Urothelium cell line (cell line): ENCODE measurements at regions not wholly inside any gene's neighbourhood (a gene's known extent, or its start where the extent isn't known, plus 50 kb on each side); places are given as distances from the start of the nearest gene placed in this dataset.
"Not testable (repeated sequence)": the region's sequence is repeated elsewhere in the genome, so short reads cannot be mapped to it uniquely, and the experiment has no call there.

Source experiments
- DNase-seq: peaks from one replicate; pipeline ENCODE4 v3.0.0; 2011; ENCODE audit warnings: low spot score, mixed read lengths
- FAIRE-seq: peaks from 2 replicates; lab custom pipeline; 2011; peaks lifted over from hg19 to GRCh38; lab: Jason Lieb, UNC

DNA sequence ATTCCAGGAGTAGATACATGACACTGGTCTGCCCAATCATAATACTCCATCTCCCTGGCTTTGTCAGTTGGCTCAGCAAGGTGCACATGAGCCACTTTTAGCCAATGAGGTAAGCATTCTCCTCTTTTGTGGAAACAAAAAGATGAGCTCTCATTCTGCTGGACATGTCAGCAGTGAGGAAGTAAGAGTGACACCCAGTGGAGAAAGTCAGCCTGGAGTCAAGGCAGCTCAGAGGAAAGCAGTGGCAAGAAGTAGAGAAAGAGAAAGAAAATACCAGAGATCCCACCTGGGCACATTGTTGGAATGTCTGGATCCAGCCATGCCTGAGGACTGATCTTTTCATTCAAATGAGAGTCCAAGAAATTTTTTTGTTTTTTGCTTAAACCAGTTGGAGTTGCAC lies 496.9 kb upstream of the C16orf82 start:
- DNase-seq (peak; percentile 37), FAIRE-seq (no peak)

- no peak for DNase-seq
- FAIRE-seq, result no peak
Observed at GRCh38 chr16:26578748-26579147, 488.0 kb upstream of the C16orf82 start.

DNA sequence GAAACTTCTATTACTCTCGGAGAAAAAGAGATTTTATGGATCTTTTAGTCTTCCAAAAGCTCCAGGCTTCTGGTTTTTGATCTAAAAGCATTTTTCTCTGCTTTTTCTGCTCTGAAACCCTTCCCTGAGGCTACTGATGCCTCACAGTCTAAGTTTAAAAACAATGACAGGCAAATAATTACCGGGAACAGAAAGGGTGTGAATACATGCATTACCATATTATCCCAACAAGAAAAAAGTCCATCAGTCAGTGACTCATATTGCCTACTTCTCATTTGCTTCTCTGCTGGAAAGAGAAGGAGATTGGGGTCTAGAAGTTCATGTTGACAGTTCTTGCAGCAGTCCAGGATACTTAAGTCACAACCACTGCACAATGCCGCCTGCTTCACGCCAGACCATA lies 482.9 kb upstream of the C16orf82 start:
- FAIRE-seq (no peak), DNase-seq (no peak)

- DNase-seq (no peak), FAIRE-seq (no peak)
Observed at GRCh38 chr16:26593700-26594099, 473.0 kb upstream of the C16orf82 start.

DNA sequence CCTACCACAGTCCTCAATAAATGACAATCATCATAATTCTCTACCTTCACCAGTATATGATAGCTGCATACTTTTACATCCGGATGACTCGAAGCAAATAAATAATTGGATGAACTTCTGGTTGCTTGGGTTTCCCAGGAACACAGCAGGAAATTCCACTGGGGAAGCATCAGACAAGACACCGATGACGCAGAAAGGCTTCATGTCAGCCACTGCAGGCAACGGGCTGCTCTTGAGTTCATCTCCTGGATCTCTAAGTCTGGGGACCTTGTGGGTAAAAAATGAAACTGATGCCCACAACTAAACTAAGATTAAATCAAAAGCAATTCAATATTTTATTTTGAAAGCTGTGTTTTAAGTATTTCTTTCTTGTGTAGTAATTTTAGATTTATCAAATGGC lies 472.1 kb upstream of the C16orf82 start:
- no peak for FAIRE-seq

GRCh38 chr16:26595199-26595598 lies 471.5 kb upstream of the C16orf82 start:
- DNase-seq (no peak), FAIRE-seq (no peak)

More for the DNA sequence above, 472.1 kb upstream of the C16orf82 start:
- peak; percentile 16 for DNase-seq

DNA sequence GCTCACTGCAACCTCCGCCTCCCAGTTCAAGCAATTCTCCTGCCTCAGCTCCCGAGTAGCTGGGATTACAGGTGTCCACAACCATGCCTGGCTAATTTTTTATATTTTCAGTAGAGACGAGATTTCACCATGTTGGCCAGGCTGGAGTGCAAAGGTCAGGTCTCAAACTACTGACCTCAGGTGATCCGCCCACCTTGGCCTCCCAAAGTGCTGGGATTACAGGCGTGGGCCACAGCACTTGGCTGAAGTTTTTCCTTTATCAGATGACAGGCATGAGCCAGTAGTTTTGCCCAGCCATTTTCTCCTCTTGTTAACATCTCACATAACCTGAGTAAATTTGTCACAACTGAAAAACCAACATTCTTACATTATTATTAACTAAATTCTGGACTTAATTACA lies 470.7 kb upstream of the C16orf82 start:
- FAIRE-seq, result not testable (repeated sequence)

GRCh38 chr16:26598061-26598460 lies 468.7 kb upstream of the C16orf82 start:
- DNase-seq (peak; percentile 48), FAIRE-seq (no peak)

More for the DNA sequence above, 470.7 kb upstream of the C16orf82 start:
- not testable (repeated sequence) for DNase-seq

DNA sequence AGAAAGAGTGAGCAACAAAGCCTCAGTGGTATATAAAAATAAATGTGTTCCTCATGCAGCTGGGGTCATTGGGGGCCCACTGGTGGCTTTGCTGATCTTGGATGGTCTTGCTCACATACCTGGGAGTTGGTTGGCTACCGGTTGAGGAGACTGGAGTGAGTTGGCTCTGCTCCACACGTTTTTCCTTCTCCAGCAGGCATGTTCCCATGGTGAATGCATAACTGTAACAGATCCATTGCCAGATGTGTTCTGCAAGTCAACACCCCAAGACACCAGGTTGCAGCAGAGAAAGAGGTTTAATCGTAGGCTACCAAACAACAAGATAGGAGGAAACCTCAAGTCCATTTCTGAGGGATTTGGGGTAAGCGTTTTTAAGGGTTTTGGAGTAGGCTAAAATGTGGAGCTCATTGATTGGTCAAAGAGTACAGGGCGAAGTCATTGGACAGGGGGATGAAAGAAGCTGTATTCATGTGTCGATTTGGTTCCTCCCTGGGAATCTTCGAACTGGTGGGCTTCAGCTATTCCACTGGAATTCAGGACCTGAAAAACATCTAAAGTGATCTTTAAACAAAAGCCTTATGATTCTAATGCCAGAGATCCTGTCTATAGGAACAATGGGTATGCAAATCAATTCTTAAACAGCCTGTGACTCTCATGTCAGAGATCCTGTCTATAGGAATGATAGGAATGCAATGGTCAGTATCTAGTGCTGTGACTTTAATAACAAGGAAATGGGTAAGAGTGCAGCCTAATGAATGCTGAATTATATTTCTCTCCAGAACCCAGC lies 467.5 kb upstream of the C16orf82 start:
- DNase-seq (no peak), FAIRE-seq (no peak)

DNA sequence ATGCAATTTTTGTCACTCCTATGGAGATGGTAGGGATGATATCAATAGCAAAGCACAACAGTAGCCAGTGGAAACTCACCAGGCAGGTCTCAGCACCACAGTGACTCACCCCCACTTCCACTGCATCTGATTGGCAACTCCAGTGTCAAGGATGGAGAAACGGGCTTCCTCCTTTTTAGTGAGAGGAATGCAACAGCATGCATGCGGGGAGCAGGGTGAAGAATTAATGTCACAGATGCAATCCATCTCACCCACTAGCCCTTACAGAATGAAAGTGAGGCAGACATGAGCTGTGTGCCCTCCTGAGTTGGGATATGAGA lies 467.0 kb upstream of the C16orf82 start:
- DNase-seq (no peak), FAIRE-seq (no peak)

DNA sequence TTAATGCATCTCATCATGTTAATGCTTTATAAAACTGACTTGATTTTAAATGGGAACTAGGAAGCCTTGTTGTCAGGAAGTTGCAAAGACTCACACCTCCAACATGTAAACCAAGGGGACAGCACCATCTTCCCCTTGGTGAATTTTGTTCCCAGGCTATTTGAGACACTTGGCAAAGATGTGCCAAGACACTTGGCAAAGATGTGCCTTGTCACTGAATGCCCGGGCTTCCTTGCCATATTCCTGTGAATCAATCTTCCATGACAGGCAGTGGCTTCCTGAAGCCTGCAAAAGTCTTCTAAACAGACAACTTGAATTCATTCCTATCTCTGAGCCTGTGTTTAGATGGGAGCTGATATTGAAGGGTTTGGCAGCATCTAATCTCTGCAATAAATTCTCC lies 465.4 kb upstream of the C16orf82 start:
- no peak for FAIRE-seq
- no peak for DNase-seq

- FAIRE-seq (no peak), DNase-seq (no peak)
Observed at GRCh38 chr16:26605626-26606271, 461.0 kb upstream of the C16orf82 start.

DNA sequence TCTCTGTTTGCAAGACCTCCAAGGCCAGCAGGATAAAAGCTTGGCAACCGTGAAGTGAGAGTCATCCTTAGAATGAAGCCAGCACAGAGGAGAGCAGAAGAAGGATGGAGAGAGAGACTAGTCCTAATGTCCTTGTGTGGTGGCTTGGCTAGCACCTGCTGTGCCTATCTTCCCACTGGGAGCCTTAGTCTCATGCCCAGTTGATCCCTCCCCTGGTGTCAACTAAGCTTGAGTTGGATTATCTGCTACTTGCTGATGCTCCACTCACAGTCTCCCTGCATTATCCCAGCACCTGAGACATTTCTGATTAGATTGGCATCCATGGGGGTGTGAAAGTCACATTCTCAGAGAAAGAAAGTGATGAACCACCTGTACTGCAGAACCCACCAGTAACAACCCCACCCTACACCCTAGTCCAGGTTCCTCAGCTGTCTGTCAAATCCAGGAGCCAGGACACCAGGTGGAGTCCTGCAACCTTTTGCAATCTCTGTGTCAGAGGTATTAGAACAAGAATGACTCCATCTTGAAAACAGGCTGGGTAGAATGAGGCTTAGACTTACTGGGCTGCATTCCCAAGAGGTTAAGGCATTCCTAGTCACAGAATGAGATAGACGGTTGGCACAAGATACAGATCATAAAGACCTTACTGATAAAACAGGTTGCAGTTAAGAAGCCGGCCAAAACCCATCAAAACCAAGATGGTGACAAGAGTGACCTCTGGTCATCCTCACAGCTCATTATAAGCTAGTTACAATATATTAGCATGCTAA lies 460.2 kb upstream of the C16orf82 start:
- DNase-seq, result no peak
- no peak for FAIRE-seq

- FAIRE-seq (no peak), DNase-seq (no peak)
Observed at GRCh38 chr16:26614237-26614841, 452.4 kb upstream of the C16orf82 start.

DNA sequence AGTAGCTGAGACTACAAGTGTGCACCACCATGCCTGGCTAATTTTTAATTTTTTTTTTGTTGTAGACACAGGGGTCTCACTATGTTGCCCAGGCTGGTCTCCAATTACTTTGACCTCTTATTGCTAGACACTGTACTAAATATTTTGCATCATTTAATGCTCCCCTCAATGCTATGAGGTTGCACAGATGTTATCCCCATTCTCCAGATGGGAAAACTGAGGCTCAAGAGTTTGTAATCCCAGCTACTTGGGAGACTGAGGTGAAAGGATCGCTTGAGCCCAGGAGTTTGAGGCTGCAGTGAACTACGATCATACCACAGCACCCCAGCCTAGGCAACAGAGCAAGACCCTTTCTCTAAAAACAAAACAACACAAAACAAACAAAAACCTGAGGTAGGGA lies 443.3 kb upstream of the C16orf82 start:
- DNase-seq (no peak), FAIRE-seq (no peak)

- DNase-seq (no peak), FAIRE-seq (no peak)
Observed at GRCh38 chr16:26627958-26628357, 438.8 kb upstream of the C16orf82 start.

- not testable (repeated sequence) for DNase-seq, FAIRE-seq
Observed at GRCh38 chr16:26631365-26631764, 435.4 kb upstream of the C16orf82 start.

DNA sequence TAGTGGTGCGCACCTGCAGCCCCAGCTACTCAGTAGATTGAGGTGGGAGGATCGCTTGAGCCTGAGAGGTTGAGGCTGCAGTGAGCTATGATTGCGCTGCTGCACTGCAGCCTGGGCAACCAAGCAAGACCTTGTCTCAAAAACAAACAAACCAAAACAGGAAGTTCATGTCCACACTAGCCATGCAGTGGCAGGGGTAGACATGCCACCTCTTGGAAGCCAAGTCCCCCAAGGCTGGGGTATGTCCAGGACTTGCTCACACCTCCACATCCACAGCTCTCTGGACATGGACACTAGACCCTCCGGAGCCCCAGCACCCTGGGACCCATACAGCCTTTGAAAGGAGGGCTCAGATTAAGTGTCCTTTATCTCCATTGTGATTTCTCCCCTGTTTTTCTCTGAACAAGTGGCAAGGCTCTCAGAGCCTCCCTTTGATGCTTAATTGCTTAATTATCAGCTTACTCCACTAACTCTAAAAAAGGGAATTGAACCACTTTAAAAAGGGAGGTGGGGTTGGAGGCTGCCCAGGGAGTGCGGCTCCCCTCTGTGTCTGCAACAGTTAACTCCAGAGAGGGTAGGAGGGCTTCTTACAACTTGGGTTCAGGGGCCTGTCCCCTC lies 424.6 kb upstream of the C16orf82 start:
- no peak for FAIRE-seq
- DNase-seq, result no peak

DNA sequence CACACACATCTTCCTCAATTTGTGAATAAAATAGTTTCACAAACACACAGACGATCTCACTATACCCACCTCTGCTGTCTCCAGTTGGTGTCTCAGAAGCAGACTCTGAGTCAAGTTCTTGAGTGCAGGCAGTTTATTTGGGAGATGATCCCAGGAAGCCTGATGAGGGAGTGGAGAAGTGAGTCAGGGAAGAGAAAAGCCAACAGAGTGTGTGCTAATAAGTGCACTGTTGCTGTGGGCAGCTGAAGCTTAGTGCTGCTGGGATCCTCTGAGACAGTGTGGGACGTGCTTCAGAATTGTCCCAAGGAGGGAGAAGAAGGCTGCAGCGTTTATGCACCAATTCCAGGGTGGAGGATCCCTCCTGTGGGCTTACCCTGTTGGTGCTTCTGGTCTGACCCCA lies 423.2 kb upstream of the C16orf82 start:
- DNase-seq (no peak), FAIRE-seq (no peak)

DNA sequence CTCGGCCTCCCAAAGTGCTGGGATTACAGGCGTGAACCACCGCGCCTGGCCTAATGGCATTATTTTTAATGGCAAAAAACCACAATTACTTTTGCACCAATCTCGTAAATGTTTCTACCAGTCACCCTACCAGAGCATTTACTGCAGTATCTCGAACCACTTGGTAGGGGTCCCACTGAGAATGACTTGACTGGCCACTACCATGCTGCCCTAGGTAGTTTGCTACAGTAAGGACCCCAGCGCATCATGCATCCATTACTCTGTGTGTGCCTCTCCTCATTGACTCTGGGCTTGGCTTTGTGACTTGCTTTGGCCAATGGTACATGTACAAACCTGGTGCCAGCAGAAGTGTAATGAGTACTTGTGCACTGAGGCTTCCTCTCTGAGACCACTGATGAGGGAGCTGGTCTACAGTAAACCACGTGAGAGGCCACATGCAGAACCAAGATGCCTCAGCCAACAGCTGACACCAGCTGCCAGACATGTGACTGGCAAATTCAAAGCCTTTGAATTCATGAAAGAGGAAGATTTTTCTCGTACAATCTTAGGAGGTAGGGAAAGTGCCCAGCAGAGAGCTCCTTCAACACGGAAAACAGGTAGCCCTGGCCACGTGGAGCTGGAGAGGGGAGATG lies 421.7 kb upstream of the C16orf82 start:
- DNase-seq (no peak), FAIRE-seq (no peak)
